ENCODE measurements at regions not wholly inside any gene's neighbourhood (a gene's known extent, or its start where the extent isn't known, plus 50 kb on each side); places are given as distances from the start of the nearest gene placed in this dataset.

GRCh38 chr6:149218471-149218870, 99.0 kb upstream of the TAB2 start:
- ATAC-seq (ENCODE audit: insufficient number of reproducible peaks, low FRiP score, low read depth), result no peak
- no peaks in the 10 kb centered on the region for H3K9me3 ChIP-seq
- H3K27me3 ChIP-seq (replicated peaks; ENCODE audit: insufficient read depth), result no peaks in the 10 kb centered on the region
- no peak overlapping the region for H3K27ac ChIP-seq
- H3K36me3 ChIP-seq, result no peaks in the 10 kb centered on the region
- no peak for TF ChIP-seq CTCF (IDR thresholded peaks at IDR 0.05)
- H3K4me3 ChIP-seq, result no peak overlapping the region
- DNase-seq (ENCODE audit: low spot score), result no peak
- H3K4me1 ChIP-seq (ENCODE audit: control insufficient read depth in 1 of 2, low read depth in 2 of 2), result peaks cover 0 to 4% of the 10 kb centered on the region in 2 donors

- TF ChIP-seq CTCF (IDR thresholded peaks at IDR 0.05), result no peak
- no peak for ATAC-seq (ENCODE audit: insufficient number of reproducible peaks, low FRiP score, low read depth)
- H3K27me3 ChIP-seq (replicated peaks; ENCODE audit: insufficient read depth), result no peaks in the 10 kb centered on the region
- no peak overlapping the region for H3K27ac ChIP-seq
- H3K4me3 ChIP-seq, result no peak overlapping the region
- H3K36me3 ChIP-seq, result no peaks in the 10 kb centered on the region
- H3K4me1 ChIP-seq (ENCODE audit: control insufficient read depth in 1 of 2, low read depth in 2 of 2), result peaks cover 0 to 8% of the 10 kb centered on the region in 2 donors
- no peak for DNase-seq (ENCODE audit: low spot score)
- no peaks in the 10 kb centered on the region for H3K9me3 ChIP-seq
Observed at GRCh38 chr6:149218915-149219314, 98.6 kb upstream of the TAB2 start.

- no peak for DNase-seq (ENCODE audit: low spot score)
- no peaks in the 10 kb centered on the region for H3K36me3 ChIP-seq
- no peak overlapping the region for H3K27ac ChIP-seq
- no peak overlapping the region for H3K4me3 ChIP-seq
- H3K4me1 ChIP-seq (ENCODE audit: control insufficient read depth in 1 of 2, low read depth in 2 of 2), result peaks cover 0 to 10% of the 10 kb centered on the region in 2 donors
- no peaks in the 10 kb centered on the region for H3K27me3 ChIP-seq (replicated peaks; ENCODE audit: insufficient read depth)
- no peaks in the 10 kb centered on the region for H3K9me3 ChIP-seq
- no peak for TF ChIP-seq CTCF (IDR thresholded peaks at IDR 0.05)
- no peak for ATAC-seq (ENCODE audit: insufficient number of reproducible peaks, low FRiP score, low read depth)
Observed at GRCh38 chr6:149220882-149221773, 96.4 kb upstream of the TAB2 start.

- Histone ChIP-seq H3K4me1 (ENCODE audit: control insufficient read depth in 1 of 2, low read depth in 2 of 2) (peaks cover 0 to 10% of the 10 kb centered on the region in 2 donors), H3K27me3 (replicated peaks; ENCODE audit: insufficient read depth) (no peaks in the 10 kb centered on the region), H3K36me3 (no peaks in the 10 kb centered on the region), H3K9me3 (no peaks in the 10 kb centered on the region), H3K4me3 (no peak overlapping the region), H3K27ac (no peak overlapping the region)
- DNase-seq (ENCODE audit: low spot score), result no peak
- no peak for ATAC-seq (ENCODE audit: insufficient number of reproducible peaks, low FRiP score, low read depth)
- TF ChIP-seq CTCF (IDR thresholded peaks at IDR 0.05), result no peak
Observed at GRCh38 chr6:149221774-149222070, 95.8 kb upstream of the TAB2 start.

- Histone ChIP-seq H3K4me1 (ENCODE audit: control insufficient read depth in 1 of 2, low read depth in 2 of 2) (peaks cover 0 to 10% of the 10 kb centered on the region in 2 donors), H3K4me3 (no peak overlapping the region), H3K9me3 (no peaks in the 10 kb centered on the region), H3K36me3 (no peaks in the 10 kb centered on the region), H3K27me3 (replicated peaks; ENCODE audit: insufficient read depth) (no peaks in the 10 kb centered on the region), H3K27ac (no peak overlapping the region)
- no peak for DNase-seq (ENCODE audit: low spot score)
- no peak for TF ChIP-seq CTCF (IDR thresholded peaks at IDR 0.05)
- no peak for ATAC-seq (ENCODE audit: insufficient number of reproducible peaks, low FRiP score, low read depth)
Observed at GRCh38 chr6:149223120-149223903, 94.2 kb upstream of the TAB2 start.

All from thoracic aorta (tissue), 2 donors.